ENCODE measurements at regions not wholly inside any gene's neighbourhood (a gene's known extent, or its start where the extent isn't known, plus 50 kb on each side); places are given as distances from the start of the nearest gene placed in this dataset.

DNA sequence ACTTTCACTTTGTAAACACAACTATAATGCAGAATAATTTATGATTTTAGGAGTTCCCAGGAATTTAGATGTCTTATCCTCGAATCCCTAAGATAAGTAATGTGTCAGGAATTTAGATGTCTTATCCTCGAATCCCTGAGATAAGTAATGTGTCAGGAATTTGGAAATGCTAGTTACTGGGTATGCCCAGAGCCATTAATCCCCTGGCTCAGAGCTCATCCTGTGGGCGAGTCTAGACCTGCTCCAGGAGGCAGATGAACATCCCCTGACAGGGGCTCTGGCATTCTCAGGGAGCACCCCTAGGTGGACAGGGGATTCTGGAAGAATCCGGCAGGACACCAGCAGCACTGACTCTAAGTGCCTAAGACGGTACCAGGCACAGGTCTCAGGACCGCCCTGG is 163.3 kb downstream of the ARRDC4 start:
- Histone ChIP-seq H3K9me3 (ENCODE audit: low read depth) (no peaks in the 10 kb centered on the region), H3K79me2 (ENCODE audit: insufficient read depth) (no peaks in the 10 kb centered on the region), H3K27ac (no peak overlapping the region), H3K4me1 (ENCODE audit: insufficient read depth) (peaks cover 10% of the 10 kb centered on the region), H4K20me1 (ENCODE audit: insufficient read depth) (no peaks in the 10 kb centered on the region), H2AFZ (0 out of 2 replicates have a peak overlapping the region, but pooled peaks have one; percentile 34), H3K9ac (no peak overlapping the region), H3K27me3 (replicated peaks; ENCODE audit: insufficient read depth) (no peaks in the 10 kb centered on the region), H3K4me2 (ENCODE audit: unreplicated experiment) (peak overlapping the region; percentile 13), H3F3A (ENCODE audit: insufficient read depth) (0 out of 2 replicates have a peak, but pooled peaks cover 7% of the 10 kb centered on the region), H3K9me2 (ENCODE audit: insufficient read depth) (no peaks in the 10 kb centered on the region), H3K36me3 (ENCODE audit: low read depth) (no peaks in the 10 kb centered on the region), H3K4me3 (peak overlapping the region; percentile 22; the same call in 1 of the 2 replicates)
- WGBS, 2 experiments (ENCODE audit: low coverage in 1 of 2, low lambda C conversion rate in 2 of 2, missing lambda C conversion rate in 2 of 2), result 41 to 49% methylated on average over 6 of the region's 6 CpGs
- no peak for TF ChIP-seq EZH2phosphoT487 (IDR thresholded peaks at IDR 0.05; ENCODE audit: insufficient read depth, low read depth)
- no peak for TF ChIP-seq EZH2 (IDR thresholded peaks at IDR 0.05; ENCODE audit: insufficient read depth, poor library complexity, severe bottlenecking)
- DNase-seq, result peak; percentile 45
- in situ Hi-C loops (cut with MboI), result no loop called here

DNA sequence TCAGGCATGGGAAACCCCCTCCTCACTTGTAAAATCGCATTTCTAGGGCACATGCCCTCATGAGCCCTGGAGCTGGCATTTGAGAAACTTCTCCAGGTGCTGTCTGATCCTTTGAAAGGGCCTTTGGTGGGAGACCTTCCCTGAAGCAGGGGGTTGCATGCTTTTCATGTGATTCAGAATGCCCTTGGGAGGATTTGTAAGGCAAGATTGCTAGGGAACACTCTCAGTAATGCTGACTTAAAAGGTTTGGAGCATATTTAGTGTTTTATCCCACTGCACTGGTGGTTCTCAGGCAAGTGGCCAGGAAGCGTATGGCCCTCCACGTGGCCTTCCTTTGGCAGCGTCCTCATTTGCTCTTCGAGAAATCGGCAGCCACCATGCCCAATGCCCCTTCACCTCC is 164.1 kb downstream of the ARRDC4 start:
- peak; percentile 21 for DNase-seq
- in situ Hi-C loops (cut with MboI), result no loop called here
- Histone ChIP-seq H3K4me3 (no peak overlapping the region), H4K20me1 (ENCODE audit: insufficient read depth) (no peaks in the 10 kb centered on the region), H3F3A (ENCODE audit: insufficient read depth) (0 out of 2 replicates have a peak, but pooled peaks cover 7% of the 10 kb centered on the region), H2AFZ (no peak overlapping the region), H3K4me1 (ENCODE audit: insufficient read depth) (peaks cover 10% of the 10 kb centered on the region), H3K27me3 (replicated peaks; ENCODE audit: insufficient read depth) (no peaks in the 10 kb centered on the region), H3K9me3 (ENCODE audit: low read depth) (no peaks in the 10 kb centered on the region), H3K36me3 (ENCODE audit: low read depth) (no peaks in the 10 kb centered on the region), H3K79me2 (ENCODE audit: insufficient read depth) (no peaks in the 10 kb centered on the region), H3K9ac (no peak overlapping the region), H3K4me2 (ENCODE audit: unreplicated experiment) (no peak overlapping the region), H3K27ac (no peak overlapping the region), H3K9me2 (ENCODE audit: insufficient read depth) (no peaks in the 10 kb centered on the region)
- 84% methylated on average over 5 to 6 of the region's 6 CpGs for whole genome bisulfite sequencing, 2 experiments (ENCODE audit: low coverage in 1 of 2, low lambda C conversion rate in 2 of 2, missing lambda C conversion rate in 2 of 2)
- no peak for TF ChIP-seq EZH2 (IDR thresholded peaks at IDR 0.05; ENCODE audit: insufficient read depth, poor library complexity, severe bottlenecking)

DNA sequence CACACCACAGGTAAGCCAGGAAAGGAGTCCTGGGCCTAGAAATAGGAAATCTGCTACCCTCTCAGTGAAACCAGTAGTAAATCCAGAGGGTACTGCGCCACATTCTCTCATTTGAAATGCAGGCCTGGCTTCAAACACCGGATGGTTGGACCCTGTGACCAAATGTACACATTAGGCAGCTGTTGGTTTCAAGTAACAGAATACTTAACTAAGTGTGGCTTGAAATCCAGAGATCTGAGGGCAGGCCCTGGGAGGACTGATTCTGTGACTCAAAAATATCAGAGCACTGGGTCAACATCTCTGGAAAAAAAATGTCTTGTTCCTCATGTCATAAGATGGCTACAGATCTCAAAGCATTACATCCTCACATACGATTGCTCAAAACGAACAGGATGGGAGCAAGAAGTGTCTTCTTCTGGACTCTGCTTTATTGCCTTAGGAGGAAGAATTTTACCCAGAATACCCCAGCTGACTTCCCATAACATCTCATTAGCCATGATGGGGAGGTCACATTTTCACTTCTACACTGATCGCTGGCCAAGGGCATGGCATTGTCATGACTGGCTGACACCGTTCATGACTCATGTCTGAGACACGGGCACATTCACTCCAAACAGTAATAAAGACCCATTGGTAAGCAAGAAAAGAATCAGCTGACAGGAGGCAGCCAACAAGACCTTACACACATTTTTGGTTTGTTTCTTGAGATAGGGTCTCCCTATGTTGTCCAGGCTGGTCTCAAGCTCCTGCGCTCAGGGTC is 166.0 kb downstream of the ARRDC4 start:
- H3F3A ChIP-seq (ENCODE audit: insufficient read depth), result 0 out of 2 replicates have a peak, but pooled peaks cover 7% of the 10 kb centered on the region
- no peaks in the 10 kb centered on the region for H3K79me2 ChIP-seq (ENCODE audit: insufficient read depth)
- H3K9me3 ChIP-seq (ENCODE audit: low read depth), result no peaks in the 10 kb centered on the region
- no peak overlapping the region for H2AFZ ChIP-seq
- WGBS, 2 experiments (ENCODE audit: low coverage in 1 of 2, low lambda C conversion rate in 2 of 2, missing lambda C conversion rate in 2 of 2), result 71 to 74% methylated on average over 8 of the region's 8 CpGs
- H3K9me2 ChIP-seq (ENCODE audit: insufficient read depth), result no peaks in the 10 kb centered on the region
- no peaks in the 10 kb centered on the region for H3K27me3 ChIP-seq (replicated peaks; ENCODE audit: insufficient read depth)
- in situ Hi-C loops (cut with MboI), result no loop called here
- H3K4me2 ChIP-seq (ENCODE audit: unreplicated experiment), result no peak overlapping the region
- H3K4me3 ChIP-seq, result no peak overlapping the region
- TF ChIP-seq EZH2phosphoT487 (IDR thresholded peaks at IDR 0.05; ENCODE audit: insufficient read depth, low read depth) (no peak), EZH2 (IDR thresholded peaks at IDR 0.05; ENCODE audit: insufficient read depth, poor library complexity, severe bottlenecking) (no peak)
- no peaks in the 10 kb centered on the region for H3K36me3 ChIP-seq (ENCODE audit: low read depth)
- peak; percentile 48 for DNase-seq
- H3K27ac ChIP-seq, result no peak overlapping the region
- H4K20me1 ChIP-seq (ENCODE audit: insufficient read depth), result no peaks in the 10 kb centered on the region
- no peak overlapping the region for H3K9ac ChIP-seq
- peaks cover 10% of the 10 kb centered on the region for H3K4me1 ChIP-seq (ENCODE audit: insufficient read depth)

DNA sequence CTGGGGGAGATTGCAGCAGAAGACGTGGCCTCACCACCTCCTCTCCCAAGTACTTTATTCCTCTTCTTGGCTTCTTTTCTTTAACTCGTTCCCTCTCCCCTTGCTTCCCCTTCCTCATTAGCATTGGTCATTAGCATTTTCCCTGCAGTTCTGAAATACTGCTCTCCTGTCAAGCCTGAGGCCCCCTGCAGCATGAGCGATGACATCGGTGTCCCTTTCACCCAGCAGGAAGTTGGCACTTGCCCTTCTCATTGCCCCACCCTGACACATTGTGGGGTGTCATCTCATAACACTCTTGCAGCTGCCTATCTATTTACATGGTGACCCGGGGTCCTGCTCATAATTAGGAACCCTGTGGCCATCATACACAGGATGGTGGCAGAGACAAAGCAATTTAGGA is 167.1 kb downstream of the ARRDC4 start:
- H3K4me1 ChIP-seq (ENCODE audit: insufficient read depth), result peaks cover 10% of the 10 kb centered on the region
- in situ Hi-C loops (cut with MboI), result no loop called here

More for the DNA sequence above, 167.1 kb downstream of the ARRDC4 start:
- no peak for TF ChIP-seq EZH2phosphoT487 (IDR thresholded peaks at IDR 0.05; ENCODE audit: insufficient read depth, low read depth)
- TF ChIP-seq EZH2 (IDR thresholded peaks at IDR 0.05; ENCODE audit: insufficient read depth, poor library complexity, severe bottlenecking), result no peak
- H3K9me2 ChIP-seq (ENCODE audit: insufficient read depth), result no peaks in the 10 kb centered on the region
- no peak overlapping the region for H3K27ac ChIP-seq
- H3K4me2 ChIP-seq (ENCODE audit: unreplicated experiment), result no peak overlapping the region
- 57 to 64% methylated on average over 5 of the region's 5 CpGs for WGBS, 2 experiments (ENCODE audit: low coverage in 1 of 2, low lambda C conversion rate in 2 of 2, missing lambda C conversion rate in 2 of 2)
- DNase-seq, result no peak
- H2AFZ ChIP-seq, result no peak overlapping the region
- H3K4me3 ChIP-seq, result no peak overlapping the region
- H4K20me1 ChIP-seq (ENCODE audit: insufficient read depth), result no peaks in the 10 kb centered on the region
- H3K27me3 ChIP-seq (replicated peaks; ENCODE audit: insufficient read depth), result no peaks in the 10 kb centered on the region
- H3K9ac ChIP-seq, result no peak overlapping the region
- no peaks in the 10 kb centered on the region for H3K36me3 ChIP-seq (ENCODE audit: low read depth)
- H3K9me3 ChIP-seq (ENCODE audit: low read depth), result no peaks in the 10 kb centered on the region
- H3F3A ChIP-seq (ENCODE audit: insufficient read depth), result 0 out of 2 replicates have a peak, but pooled peaks cover 7% of the 10 kb centered on the region
- H3K79me2 ChIP-seq (ENCODE audit: insufficient read depth), result no peaks in the 10 kb centered on the region
